GM21515 (cell line): ENCODE measurements at regions not wholly inside any gene's neighbourhood (a gene's known extent, or its start where the extent isn't known, plus 50 kb on each side); places are given as distances from the start of the nearest gene placed in this dataset.

Experiments
- ATAC-seq: cut with Tn5 transposase; IDR thresholded peaks from one replicate; pipeline ENCODE4 v1.9.1; 2021; ENCODE audit not compliant: unreplicated experiment

DNA sequence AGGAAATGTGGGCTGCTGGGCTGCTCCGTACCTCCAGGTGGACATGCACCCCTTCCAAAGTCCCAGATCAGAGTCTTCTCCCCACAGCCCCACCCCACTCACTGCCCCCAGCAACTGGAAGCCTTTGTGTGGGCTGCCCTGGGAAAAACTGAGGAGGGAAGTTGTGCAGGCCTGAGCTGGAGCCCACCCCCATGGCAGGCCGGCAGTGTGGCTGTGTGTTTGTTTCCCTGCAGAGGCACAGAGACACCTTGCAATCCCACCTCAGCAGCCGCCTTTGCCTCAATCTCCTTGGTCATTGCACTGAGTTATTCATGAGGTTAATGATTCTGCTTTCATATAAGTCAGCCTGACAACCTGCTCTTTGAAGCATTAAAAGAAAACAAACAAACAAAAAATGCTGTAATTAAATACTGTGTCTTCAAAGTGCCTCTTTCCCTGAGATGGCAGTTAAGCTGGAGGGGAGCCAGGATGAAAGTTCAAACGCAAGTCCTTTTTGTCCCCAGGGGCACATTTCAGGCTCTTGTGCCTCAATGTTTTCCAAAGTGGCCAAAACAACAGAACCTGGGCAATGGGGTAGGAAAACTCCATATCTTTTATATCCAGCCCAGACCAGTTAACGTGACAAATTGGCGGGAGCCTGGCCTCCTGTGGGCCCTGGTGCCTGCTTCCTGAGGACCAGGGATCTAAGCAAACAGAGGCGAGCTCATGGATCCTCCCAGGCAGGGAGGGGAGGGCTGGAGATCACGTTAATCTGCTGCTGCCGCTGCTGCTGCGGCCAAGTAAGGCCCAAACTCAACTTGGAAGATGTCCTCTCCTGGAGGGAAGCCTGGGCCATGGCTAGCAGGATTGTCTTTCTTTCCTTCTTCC lies 51.9 kb upstream of the TSPAN11 start:
- ATAC-seq, result no peak

DNA sequence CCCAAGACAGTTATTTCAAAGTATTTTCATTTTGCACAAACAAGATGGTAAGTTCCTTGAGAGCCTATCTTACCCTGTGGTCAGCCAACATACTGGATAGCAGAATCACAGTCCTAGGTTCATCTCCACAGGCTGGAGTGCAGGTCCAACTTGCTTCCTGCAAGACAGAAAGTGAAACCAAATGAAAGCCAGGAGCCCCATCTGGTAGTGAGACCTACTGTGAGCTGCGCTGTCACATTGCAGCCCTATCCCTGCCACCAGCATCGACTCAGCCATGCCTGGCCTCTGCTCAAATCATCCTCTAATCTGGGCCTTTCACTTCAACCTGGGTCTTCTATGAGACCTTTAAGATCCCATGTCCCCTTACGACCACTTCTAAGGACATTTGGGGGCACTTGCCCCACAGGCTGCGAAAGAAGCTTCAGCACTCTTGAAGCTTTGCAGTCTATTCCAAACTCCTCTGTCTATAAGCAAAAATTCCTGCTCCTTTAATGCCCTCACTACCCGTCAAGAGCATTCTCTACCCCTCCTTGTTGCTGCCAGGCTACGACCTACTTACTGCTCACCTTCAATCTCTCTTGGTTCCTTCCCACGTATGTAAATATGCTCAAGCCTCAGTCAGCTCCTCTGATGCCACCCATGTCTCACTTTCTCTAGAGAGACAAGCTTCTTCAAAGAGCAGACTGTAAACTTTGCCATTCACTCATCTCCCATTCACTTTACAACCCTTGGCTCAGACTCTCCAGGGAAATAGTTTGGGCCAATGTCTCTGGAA lies 55.9 kb upstream of the TSPAN11 start:
- ATAC-seq, result no peak

DNA sequence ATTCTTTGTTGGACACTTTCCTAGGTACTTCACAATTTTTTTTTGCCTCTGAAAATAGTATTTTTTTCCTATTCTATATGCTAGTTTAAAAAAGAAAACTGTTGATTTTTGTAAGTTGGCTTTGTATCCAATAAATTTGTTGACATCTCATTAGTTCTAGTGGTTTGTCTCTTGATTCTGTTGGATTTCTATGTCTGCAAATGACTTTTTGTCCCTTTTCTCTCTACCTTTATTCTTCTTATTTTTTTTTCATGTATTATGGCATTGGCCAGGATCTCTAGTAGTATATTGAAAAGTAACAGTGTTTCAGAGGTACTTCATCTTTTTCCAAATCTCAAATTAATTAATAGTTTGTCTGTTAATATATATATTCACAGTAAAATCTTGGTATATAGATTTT lies 59.1 kb upstream of the TSPAN11 start:
- no peak for ATAC-seq

DNA sequence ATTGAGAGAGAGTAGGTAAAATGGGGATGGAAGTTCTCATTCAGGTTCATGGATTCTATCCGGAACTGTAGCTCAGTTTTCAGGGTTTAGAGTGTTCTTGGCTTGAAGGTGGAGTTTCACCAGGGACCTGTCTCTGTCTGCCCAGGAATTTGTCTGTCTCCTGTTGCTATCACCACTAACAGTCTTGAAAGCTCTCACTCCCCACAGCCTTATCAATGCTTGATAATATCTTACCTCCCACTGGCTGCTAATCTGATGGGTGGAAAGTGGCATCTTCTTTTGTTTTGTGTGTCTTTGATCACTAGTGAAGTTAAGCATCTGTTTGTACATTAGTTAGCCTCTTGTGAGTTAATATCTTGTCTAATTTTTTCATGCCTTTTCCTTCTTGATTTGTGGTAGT lies 60.3 kb upstream of the TSPAN11 start:
- no peak for ATAC-seq

DNA sequence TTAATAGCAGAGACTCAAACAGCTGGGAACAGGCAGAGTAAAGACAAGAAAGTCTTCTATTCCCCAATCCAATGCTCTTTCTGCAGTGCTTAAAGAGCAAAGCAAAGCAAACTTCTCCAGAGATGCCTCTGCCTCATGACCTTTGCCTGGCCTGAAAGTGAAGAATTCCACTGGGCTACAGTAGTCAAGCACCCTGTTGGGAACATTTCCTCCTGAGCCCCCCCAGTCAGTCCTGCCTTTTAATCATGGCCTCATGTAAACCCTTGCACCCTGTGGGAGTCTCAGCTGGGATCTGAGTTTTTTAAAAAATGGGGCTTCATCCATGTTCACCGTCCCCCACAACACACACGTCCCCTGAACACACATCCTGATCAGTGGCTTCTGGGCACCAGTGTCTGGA lies 62.7 kb upstream of the TSPAN11 start:
- no peak for ATAC-seq

DNA sequence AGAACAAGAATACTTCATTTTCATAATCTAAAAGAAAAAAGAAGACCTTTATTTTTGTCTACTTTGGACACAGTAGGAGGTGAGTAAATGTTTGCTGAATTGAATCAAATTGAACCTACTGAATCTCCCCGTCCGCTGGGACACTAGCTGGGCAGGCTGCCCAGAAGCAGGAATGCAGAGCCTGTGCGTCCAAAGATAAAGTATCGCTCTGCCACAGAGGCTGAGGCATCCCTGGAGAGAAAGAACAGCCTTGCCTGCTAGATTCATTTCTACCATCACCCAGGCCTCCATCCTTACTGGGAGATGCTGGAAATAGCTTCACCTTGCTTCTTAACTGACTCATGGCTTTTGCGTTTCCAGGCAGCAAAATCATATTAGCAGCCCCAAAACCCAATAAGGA lies 64.1 kb upstream of the TSPAN11 start:
- ATAC-seq, result no peak

DNA sequence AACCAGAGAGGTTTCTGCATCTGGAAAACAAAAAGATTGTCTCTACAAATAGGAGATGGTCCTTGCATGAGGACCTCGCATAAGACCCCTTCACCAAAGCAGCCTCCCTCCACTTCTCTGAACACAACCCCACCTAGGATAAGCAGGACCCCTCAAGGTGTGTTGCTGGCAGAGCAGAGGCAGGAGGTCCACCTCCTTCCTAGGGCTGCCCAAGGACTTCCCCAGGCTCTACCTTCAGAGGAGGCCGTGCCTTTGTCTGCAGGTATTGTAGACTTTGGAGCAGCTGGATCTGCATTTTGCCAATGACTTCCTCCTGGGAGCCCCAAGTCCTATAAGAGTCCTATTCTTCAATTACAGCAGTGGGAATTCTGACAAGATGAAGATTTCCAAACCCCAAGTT lies 67.3 kb upstream of the TSPAN11 start:
- ATAC-seq, result no peak

DNA sequence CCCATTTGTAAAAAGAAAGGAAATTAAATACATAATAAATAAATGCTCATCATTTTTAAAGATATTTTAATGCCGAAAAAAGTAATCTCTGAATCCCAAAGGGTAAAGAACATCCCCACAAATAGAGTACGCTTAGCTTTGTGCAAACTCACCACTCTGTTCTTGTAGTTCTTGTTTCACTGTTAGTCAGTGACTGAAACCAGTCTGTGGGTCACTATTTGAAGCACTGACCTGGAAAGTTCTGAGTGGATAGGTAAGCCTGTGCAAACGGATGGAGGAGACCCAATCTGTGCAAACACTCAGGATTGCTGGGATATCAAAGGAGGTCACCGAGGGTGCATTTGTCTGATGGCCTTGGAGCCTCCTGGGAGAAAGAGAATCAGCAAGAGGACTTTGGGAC lies 68.1 kb upstream of the TSPAN11 start:
- no peak for ATAC-seq

DNA sequence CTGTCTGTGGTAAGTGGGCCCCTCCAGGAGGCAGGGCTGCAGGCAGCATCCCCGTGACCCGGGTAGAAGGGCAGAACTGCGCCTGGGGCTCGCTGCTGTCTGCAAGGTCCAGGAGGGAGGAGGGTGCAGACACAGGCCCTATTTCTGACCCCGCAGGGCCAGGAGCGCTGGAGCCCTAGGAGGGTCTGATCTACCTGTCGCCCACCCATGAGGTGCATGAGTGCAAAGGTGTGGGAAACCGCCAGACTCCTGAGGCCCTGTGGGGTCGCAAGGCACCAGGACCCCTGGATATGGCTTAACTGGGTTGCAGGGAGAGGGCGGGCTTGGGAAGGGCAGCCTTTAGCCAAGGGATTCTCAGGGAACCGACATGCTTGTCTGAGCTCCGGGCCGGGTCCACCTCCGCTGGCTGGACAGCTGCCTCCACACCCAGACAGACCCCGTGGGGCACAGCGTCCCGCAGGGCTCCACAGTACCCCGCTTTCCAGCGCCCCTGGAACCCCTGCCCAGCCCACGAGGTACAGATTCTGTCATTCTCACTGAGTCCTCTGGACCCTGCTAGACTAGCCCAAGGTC lies 72.9 kb upstream of the TSPAN11 start:
- ATAC-seq, result no peak

DNA sequence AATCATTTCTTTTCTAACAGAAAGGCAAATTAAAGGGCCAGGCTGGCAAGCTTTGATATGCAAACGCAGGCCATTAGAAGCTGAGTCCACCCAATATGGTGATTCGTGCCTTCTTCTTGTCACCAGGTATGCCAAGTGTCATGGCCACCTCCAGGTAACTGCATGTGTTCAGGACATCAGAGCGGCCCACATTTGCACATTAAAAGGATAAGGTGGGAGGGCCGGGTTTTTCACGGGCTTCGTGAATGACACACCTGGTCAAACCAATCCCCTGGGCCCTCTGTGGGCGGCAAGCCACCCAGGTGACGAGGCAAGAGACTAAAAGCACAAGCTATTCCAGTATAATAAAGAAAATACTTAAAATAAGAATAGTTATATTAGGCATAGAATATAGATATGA lies 75.9 kb upstream of the TSPAN11 start:
- no peak for ATAC-seq

DNA sequence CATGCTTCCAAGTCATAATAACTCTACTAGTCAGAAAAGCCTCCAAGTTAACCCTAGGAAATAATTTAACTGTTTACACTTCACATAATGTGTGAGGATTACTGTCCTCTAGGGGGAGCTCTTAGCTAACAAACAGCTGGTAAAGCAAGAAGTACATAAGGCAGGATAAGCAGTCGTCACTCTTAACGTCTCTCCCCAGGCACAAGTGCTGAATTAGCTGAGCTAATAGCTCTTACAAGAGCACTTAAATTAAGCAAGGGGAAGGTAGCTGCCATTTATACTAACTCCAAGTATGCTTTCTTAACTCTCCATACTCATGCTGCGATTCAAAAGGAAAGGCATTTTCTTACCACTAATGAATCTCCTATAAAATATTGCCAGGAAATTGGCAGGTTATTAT lies 79.3 kb upstream of the TSPAN11 start:
- no peak for ATAC-seq

DNA sequence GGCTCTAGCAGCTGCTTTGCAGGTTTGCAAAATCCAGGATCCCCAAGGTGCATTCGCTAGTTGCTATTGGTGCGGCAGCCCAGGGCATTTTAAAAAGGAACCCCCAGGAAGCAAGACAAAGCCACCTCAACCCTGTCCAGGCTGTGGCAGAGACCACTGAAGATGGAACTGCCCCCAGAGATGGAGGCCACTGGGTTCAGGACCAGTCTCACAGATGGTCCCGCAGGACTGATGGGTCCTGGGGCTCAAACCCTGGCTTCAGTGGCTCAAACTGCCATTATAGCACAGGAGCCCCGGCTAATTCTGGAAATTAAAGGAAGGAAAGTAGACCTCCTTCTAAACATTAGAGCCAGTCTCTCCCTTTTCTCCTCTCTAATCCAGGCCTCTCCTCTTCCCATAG lies 79.8 kb upstream of the TSPAN11 start:
- ATAC-seq, result no peak

DNA sequence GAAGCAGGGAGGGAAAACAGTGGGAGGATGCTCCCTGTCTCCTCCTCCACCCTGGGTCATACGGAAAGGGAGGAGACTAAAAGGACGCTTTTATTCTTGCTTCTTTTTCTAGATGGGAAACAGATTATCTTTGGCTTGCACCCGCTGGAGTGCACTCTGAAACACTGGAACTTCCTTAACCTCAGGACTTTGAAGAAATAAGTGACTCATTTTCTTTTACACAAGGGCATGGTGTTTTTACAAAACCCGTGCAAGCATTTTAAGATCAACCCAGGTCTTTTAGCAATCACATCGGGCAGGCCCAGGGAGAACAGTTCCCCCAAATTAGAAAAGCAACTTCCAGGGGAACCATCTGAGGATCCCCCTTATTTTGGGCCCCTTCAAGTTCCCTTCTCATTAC lies 80.9 kb upstream of the TSPAN11 start:
- no peak for ATAC-seq

DNA sequence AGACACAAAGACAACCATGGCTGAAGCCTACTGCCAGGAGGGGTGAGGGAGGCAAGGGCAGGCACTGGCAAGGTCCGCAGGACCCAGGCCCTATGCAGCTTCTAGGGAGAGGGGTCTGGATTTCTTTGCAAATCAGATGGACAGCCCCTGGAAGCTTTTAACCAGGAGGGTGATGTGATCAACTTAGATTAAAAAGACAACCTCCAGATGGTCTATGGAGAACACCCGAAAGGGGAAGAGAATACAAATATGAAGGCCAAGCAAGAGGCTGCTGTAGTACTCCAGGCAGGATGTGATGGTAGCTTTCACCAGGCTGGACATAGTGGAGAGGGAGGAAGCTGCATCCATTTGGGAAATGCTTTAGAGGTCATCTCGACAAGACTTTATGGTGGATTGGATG lies 83.3 kb upstream of the TSPAN11 start:
- ATAC-seq, result no peak

DNA sequence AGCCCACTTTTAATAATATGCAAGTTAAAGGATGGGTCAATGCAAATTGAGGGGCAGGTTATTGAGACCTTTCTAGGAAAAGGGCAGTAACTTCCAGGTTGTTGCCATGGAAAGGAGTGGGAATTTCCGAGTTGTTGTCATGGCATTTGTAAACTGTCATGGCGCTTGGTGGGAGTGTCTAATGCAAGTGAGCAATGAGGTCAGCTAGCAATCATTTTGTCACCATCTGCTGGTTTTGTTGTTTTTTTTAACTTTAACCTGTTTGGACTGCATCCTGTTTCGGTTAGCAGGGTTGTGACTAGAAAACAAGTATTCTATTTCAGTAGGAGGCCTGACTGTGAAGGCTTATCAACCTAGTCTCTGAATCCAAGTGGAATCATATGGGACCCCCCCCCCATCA lies 85.8 kb upstream of the TSPAN11 start:
- no peak for ATAC-seq

DNA sequence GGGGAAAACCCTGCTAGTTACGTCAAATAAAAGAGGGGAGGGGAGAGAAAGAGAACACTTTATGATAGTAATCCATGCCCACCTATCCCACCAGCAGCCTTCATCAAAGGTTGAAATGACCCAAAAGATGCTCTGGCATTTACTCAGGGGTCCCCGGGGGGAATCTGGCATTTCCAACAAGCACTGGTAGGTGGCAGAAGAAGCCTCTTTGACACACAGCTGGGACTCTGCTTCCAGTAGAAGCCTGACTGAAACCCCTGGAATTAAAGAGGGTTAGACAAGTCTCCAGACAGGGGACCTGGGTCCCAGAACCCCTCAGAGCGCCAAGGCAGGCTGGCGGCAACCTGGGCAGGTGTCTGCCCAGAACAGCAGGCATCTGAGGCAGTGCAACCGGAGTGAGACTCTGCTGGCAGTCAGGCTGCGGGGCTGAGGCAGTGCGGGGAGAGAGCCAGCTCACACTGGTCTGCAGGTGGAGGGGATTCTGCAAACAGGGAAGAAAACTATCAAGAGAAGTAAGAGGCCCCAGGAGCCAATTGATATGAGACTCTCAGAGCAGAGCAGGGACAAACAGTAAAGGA lies 85.0 kb upstream of the CAPRIN2 start:
- ATAC-seq, result no peak

DNA sequence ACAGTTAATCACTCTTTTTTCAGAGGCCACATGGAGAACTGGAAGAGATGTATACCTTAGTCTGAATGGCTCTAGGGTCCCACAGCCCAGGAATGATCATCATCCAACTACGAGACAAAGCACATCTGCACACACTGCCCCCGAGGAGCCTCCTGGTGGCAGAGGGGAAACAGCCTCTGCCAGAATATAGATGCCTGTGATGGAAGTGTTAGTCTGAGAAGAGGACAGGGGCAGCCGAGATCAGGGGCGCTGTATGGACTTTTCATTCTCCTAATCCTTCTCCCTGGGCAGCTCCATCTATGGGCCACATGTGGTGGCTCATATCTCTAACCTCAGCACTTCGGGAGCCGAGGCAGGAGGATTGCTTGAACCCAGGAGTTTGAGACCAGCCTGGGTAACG lies 82.8 kb upstream of the CAPRIN2 start:
- no peak for ATAC-seq

DNA sequence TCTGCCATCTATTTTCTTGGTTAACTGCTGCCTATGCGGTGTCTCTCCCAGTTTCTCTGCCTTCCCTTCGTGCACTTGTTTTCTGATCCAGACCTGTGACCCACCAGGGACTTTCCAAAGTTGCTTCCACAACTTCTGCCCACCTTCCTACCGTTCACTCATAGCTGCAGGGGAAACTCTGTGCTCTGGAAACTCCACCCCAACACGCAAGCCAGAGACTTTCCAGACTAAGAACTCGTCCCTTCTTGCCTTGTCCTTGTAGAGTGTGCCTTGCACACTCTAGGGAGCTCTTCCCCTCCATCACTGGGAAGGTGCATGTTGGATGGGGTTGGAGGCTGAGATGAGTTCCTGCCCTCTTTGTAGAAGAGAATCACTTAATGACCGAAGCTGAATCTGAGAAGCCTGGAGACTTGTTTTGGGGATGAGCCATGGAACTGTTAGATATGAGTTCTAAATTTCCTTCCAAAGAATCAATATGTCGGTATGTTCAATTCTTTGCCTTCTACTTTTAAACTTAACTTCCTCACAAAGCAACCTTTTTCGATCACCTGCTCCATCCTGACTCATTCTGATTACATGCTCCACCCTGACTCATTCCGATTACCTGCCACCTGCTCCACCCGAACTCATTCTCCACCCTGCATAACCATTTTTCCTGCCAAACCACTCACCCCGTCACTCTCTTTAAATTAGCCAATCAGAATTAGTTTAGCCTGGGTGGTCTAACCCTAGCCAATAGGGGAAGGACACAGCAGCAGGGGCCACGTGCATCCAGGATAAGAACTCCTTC lies 82.1 kb upstream of the CAPRIN2 start:
- ATAC-seq, result no peak

DNA sequence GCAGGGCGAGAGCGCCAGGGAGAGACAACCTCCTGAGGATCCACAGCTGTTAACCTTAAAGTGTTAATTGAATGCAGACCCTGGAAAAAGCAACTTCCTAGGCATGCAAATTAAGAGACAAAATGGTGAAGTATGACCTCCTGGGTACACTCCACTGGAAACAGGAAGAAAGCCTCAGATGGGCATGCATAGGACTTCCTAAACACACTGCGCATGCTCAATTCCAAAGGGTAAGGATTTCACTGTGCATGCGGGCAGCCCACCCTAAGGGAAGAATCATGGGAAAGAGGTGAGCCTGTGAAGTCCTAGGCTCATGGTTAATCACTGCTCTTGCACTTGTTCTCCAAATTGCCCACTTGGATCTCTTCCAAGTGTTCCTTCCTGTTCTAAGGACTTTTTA lies 80.5 kb upstream of the CAPRIN2 start:
- ATAC-seq, result no peak

DNA sequence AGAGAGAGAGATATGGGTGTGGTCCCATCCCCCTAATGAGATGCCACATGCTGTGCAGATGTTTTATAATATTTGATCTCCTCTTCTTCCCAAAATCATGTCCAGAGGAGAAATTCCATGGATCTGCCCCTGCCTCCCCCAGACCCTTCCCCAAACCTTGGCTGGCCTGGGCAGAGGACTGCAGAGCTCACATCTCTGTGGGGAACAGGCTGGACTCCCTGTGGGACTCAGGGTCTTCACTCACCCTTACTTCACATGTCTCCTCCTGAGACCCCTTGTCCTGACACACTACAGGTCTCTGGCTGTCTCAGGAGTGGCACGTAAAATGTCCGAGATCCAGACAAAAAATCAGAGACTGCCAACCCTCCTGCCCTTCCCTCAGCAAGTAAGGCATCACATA lies 76.0 kb upstream of the CAPRIN2 start:
- ATAC-seq, result no peak

DNA sequence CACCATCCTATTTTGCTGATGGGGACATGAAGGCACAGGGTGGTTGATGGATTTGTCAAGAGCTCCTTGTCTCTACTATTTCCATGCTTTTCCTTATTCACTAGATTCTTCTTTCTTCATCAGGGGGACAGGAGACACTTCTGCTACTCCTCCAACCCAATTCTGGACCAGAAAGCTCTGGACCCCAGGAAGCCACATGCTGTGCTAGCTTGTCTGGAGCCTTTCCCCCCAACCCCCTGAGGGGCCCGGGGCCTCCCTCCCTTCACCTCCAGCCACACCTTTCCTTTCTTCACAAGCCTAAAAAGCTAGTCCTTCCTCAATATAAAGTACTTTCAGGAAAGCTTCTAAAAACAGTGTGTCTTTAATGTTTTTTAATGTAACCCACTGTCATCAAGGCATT lies 75.1 kb upstream of the CAPRIN2 start:
- no peak for ATAC-seq
